ENCODE measurements at regions not wholly inside any gene's neighbourhood (a gene's known extent, or its start where the extent isn't known, plus 50 kb on each side); places are given as distances from the start of the nearest gene placed in this dataset.

DNA sequence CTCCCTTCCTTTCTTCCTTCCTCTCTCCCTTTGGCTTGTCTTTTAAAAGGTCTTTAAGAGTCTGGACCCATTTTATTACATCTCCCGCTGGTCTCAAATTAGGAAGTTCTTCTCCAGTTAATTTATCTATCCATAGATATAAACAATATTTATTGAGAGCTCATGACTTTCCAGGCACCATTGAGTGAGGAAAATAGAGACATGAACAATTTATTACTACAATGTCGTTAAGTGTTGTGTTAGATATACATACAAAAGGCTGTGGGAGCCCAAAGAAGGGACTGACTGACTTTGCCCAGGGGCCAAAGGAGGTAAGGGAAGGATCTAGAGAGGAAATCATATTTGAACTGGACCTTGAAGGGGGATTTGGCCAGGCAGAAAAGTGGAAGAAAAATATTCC, 51.6 kb upstream of the DEUP1 start:
- H3K4me3 Mint-ChIP-seq (ENCODE audit: unreplicated experiment) = no peak overlapping the region
- H3K27me3 Mint-ChIP-seq (ENCODE audit: low read depth) = peaks cover 1% of the 10 kb centered on the region
- H3K4me1 Mint-ChIP-seq (ENCODE audit: low read depth) = no peaks in the 10 kb centered on the region
- no peaks in the 10 kb centered on the region for H3K9me3 Mint-ChIP-seq (ENCODE audit: low read depth)
- H3K36me3 Mint-ChIP-seq (ENCODE audit: low read depth) = no peaks in the 10 kb centered on the region
- TF ChIP-seq CTCF (IDR thresholded peaks at IDR 0.05) = no peak
- no peak for DNase-seq (ENCODE audit: low spot score)
- H3K27ac Mint-ChIP-seq (ENCODE audit: unreplicated experiment) = no peak overlapping the region

GRCh38 chr11:93279851-93280347, 50.6 kb upstream of the DEUP1 start:
- DNase-seq (ENCODE audit: low spot score) = no peak
- Mint-ChIP-seq H3K4me1 (ENCODE audit: low read depth) (no peaks in the 10 kb centered on the region), H3K27me3 (ENCODE audit: low read depth) (peaks cover 1% of the 10 kb centered on the region), H3K27ac (ENCODE audit: unreplicated experiment) (no peak overlapping the region), H3K4me3 (ENCODE audit: unreplicated experiment) (no peak overlapping the region), H3K36me3 (ENCODE audit: low read depth) (no peaks in the 10 kb centered on the region), H3K9me3 (ENCODE audit: low read depth) (no peaks in the 10 kb centered on the region)
- no peak for TF ChIP-seq CTCF (IDR thresholded peaks at IDR 0.05)

All from chondrocyte (in vitro differentiated cells).